C4-2B (cell line): ENCODE measurements at regions not wholly inside any gene's neighbourhood (a gene's known extent, or its start where the extent isn't known, plus 50 kb on each side); places are given as distances from the start of the nearest gene placed in this dataset.

Experiments used
- H3K27ac ChIP-seq: fragments of 450-650 bp; 2 replicates; pipeline ENCODE4 v1.5.1; 2017
- CTCF ChIP-seq: fragments of 450-650 bp; conservative IDR thresholded peaks from 2 replicates; pipeline ENCODE4 v1.5.1; 2017; ENCODE audit warnings: mild to moderate bottlenecking
- ZFX ChIP-seq: fragments of 450-650 bp; IDR thresholded peaks from 2 replicates; pipeline ENCODE4 v1.6.1; 2017

DNA sequence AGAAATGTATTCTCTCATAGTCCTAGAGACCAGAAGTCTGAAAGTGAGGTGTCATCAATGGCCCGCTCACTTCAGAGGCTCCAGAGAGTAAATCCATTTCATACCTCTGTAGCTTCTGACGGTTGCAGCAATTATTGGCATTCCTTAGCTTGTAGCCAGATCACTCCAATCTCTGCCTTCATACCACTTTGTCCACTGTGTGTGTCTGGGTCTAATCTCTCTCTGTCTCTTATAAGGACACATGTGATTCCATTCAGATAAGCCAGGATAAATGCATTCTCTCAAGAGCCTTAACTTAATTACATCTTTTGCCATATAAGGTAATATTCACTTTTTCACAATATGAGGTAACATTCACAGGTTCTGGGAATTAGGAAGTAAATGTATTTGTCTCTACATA lies 365.7 kb downstream of the GXYLT1 start:
- H3K27ac ChIP-seq, result no peak overlapping the region
- TF ChIP-seq CTCF (no peak), ZFX (no peak)

DNA sequence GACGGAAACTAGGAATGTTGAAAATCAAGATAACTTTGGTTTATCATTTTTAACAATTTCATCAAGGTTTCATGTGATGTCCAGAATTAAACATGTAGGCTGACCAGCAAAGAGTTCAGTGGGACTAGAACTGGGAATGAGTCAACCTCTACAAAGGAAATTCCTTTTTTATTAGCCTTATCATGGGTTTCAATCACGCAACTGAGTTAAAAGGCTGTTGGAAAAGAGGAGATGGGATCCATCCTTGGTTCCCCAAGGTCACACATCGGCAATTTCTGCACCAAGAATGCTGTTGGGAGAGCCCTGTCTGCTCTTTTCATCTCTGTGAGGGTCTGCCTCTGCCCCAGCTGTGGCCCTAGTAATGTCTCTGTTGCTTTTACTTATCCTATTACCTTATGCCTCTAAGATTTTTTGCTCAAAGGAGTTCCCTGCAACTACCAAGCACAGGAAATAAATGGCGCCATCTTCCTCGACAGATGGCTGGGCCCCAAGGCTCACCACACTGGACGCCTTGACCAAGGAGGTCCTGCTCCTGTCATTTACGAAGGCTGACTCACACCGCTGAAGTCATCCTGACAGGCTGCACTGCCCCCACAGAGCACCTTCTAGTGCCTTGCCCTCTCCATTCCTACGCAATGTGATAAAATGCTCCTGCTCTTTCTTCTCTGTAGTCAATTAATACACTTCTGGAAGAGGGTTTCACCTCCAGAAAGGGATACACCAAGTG lies 367.4 kb downstream of the GXYLT1 start:
- H3K27ac ChIP-seq, result no peak overlapping the region
- no peak for TF ChIP-seq CTCF
- TF ChIP-seq ZFX, result no peak

DNA sequence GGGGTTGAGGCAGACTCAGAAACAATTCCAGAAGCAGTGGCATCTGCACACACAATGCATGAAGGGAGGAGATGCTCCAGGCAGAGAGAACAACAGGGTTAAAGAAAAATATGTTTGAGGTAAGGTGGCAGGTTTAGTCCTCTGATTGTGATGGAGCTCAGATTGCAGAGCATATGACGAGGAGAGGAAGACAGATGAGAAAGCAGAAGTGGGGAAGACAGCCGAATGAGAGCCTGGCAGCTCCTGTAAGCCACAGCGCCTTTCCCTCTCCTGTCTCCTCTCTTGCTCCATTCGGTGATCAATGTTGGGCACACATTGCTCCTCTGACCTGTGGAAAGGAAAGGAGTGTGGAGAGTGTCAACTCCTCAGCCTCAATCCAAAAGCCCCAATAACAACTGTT lies 372.2 kb downstream of the GXYLT1 start:
- TF ChIP-seq CTCF, result no peak
- TF ChIP-seq ZFX, result no peak
- H3K27ac ChIP-seq, result no peak overlapping the region

- TF ChIP-seq CTCF, result no peak
- TF ChIP-seq ZFX, result no peak
Observed at GRCh38 chr12:41769810-41770209, 374.9 kb downstream of the GXYLT1 start.

GRCh38 chr12:41768456-41768855 lies 376.2 kb downstream of the GXYLT1 start:
- H3K27ac ChIP-seq, result no peak overlapping the region
- no peak for TF ChIP-seq ZFX
- no peak for TF ChIP-seq CTCF

More at GRCh38 chr12:41769810-41770209, 374.9 kb downstream of the GXYLT1 start:
- H3K27ac ChIP-seq, result no peak overlapping the region

- no peak for TF ChIP-seq CTCF
- TF ChIP-seq ZFX, result no peak
- no peak overlapping the region for H3K27ac ChIP-seq
Observed at GRCh38 chr12:41762691-41763090, 382.0 kb downstream of the GXYLT1 start.

GRCh38 chr12:41745593-41745992 lies 399.1 kb downstream of the GXYLT1 start:
- H3K27ac ChIP-seq, result no peak overlapping the region
- TF ChIP-seq CTCF (no peak; the same call in 1 of the 2 replicates), ZFX (no peak)
